ENCODE measurements at regions not wholly inside any gene's neighbourhood (a gene's known extent, or its start where the extent isn't known, plus 50 kb on each side); places are given as distances from the start of the nearest gene placed in this dataset.

- no peak for DNase-seq (ENCODE audit: low read depth in 3 of 3)
Observed at GRCh38 chr20:50301165-50301564, 110.5 kb downstream of the CEBPB start.

- no peak for DNase-seq (ENCODE audit: low read depth in 3 of 3)
Observed at GRCh38 chr20:50301712-50302111, 111.1 kb downstream of the CEBPB start.

- DNase-seq (ENCODE audit: low read depth in 3 of 3): no peak
Observed at GRCh38 chr20:50302341-50303057, 111.9 kb downstream of the CEBPB start.

GRCh38 chr20:50303573-50304500, 113.2 kb downstream of the CEBPB start:
- no peak for DNase-seq (ENCODE audit: low read depth in 3 of 3)

- DNase-seq (ENCODE audit: low read depth in 3 of 3): no peak
Observed at GRCh38 chr20:50304501-50304856, 113.8 kb downstream of the CEBPB start.

- DNase-seq (ENCODE audit: low read depth in 3 of 3): no peak
Observed at GRCh38 chr20:50304923-50305635, 114.4 kb downstream of the CEBPB start.

GRCh38 chr20:50305636-50306477, 115.2 kb downstream of the CEBPB start:
- DNase-seq (ENCODE audit: low read depth in 3 of 3): no peak

- DNase-seq (ENCODE audit: low read depth in 3 of 3): no peak
Observed at GRCh38 chr20:50306478-50307423, 116.1 kb downstream of the CEBPB start.

GRCh38 chr20:50308166-50308512, 117.5 kb downstream of the CEBPB start:
- no peak for DNase-seq (ENCODE audit: low read depth in 3 of 3)

- no peak for DNase-seq (ENCODE audit: low read depth in 3 of 3)
Observed at GRCh38 chr20:50308513-50309279, 118.1 kb downstream of the CEBPB start.

GRCh38 chr20:50309280-50309763, 118.7 kb downstream of the CEBPB start:
- DNase-seq (ENCODE audit: low read depth in 3 of 3): no peak

GRCh38 chr20:50309764-50310672, 119.4 kb downstream of the CEBPB start:
- no peak for DNase-seq (ENCODE audit: low read depth in 3 of 3)

- no peak for DNase-seq (ENCODE audit: low read depth in 3 of 3)
Observed at GRCh38 chr20:50310673-50311051, 120.0 kb downstream of the CEBPB start.

- no peak for DNase-seq (ENCODE audit: low read depth in 3 of 3)
Observed at GRCh38 chr20:50311308-50312001, 120.8 kb downstream of the CEBPB start.

- no peak for DNase-seq (ENCODE audit: low read depth in 3 of 3)
Observed at GRCh38 chr20:50312002-50312681, 121.5 kb downstream of the CEBPB start.

- DNase-seq (ENCODE audit: low read depth in 3 of 3): no peak
Observed at GRCh38 chr20:50312682-50313521, 122.3 kb downstream of the CEBPB start.

GRCh38 chr20:50313522-50313820, 122.8 kb downstream of the CEBPB start:
- DNase-seq (ENCODE audit: low read depth in 3 of 3): no peak
